Stimulated activated CD4-positive, alpha-beta T cell treated with anti-CD3 and anti-CD28 coated beads, Interleukin-15, amount 100 ng/mL, for 48 hours (primary cell): ENCODE measurements at regions not wholly inside any gene's neighbourhood (a gene's known extent, or its start where the extent isn't known, plus 50 kb on each side); places are given as distances from the start of the nearest gene placed in this dataset.

ENCODE experiments used
- DNase-seq, 2 donors: peaks; one replicate each; pipeline ENCODE4 v3.0.0-alpha.2; 2020; ENCODE audit warnings: low read depth in 2 of 2

GRCh38 chr21:26784974-26785373, 60.2 kb downstream of the ADAMTS1 start:
- no peak for DNase-seq

- no peak for DNase-seq
Observed at GRCh38 chr21:26783466-26784195, 61.6 kb downstream of the ADAMTS1 start.

GRCh38 chr21:26782747-26783146, 62.5 kb downstream of the ADAMTS1 start:
- DNase-seq: no peak

GRCh38 chr21:26782331-26782730, 62.9 kb downstream of the ADAMTS1 start:
- no peak for DNase-seq

- no peak for DNase-seq
Observed at GRCh38 chr21:26781331-26781730, 63.9 kb downstream of the ADAMTS1 start.

GRCh38 chr21:26777166-26777565, 68.0 kb downstream of the ADAMTS1 start:
- DNase-seq: no peak

- no peak for DNase-seq
Observed at GRCh38 chr21:26776310-26777021, 68.7 kb downstream of the ADAMTS1 start.

- DNase-seq: no peak
Observed at GRCh38 chr21:26773058-26773457, 72.2 kb downstream of the ADAMTS1 start.

GRCh38 chr21:26769613-26770188, 75.5 kb downstream of the ADAMTS1 start:
- no peak for DNase-seq

GRCh38 chr21:26766826-26767325, 78.3 kb downstream of the ADAMTS1 start:
- DNase-seq: no peak

- DNase-seq: no peak
Observed at GRCh38 chr21:26761174-26761915, 83.9 kb downstream of the ADAMTS1 start.

- DNase-seq: no peak
Observed at GRCh38 chr21:26759731-26760130, 85.5 kb downstream of the ADAMTS1 start.

- DNase-seq: no peak
Observed at GRCh38 chr21:26758083-26758880, 86.9 kb downstream of the ADAMTS1 start.

- no peak for DNase-seq
Observed at GRCh38 chr21:26756491-26757159, 88.6 kb downstream of the ADAMTS1 start.

- no peak for DNase-seq
Observed at GRCh38 chr21:26754853-26755252, 90.4 kb downstream of the ADAMTS1 start.

- no peak for DNase-seq
Observed at GRCh38 chr21:26753822-26754221, 91.4 kb downstream of the ADAMTS1 start.

- DNase-seq: no peak
Observed at GRCh38 chr21:26752849-26753248, 92.4 kb downstream of the ADAMTS1 start.

- no peak for DNase-seq
Observed at GRCh38 chr21:26751305-26751704, 93.9 kb downstream of the ADAMTS1 start.

GRCh38 chr21:26748066-26748465, 97.1 kb downstream of the ADAMTS1 start:
- no peak for DNase-seq

GRCh38 chr21:26747216-26747615, 98.0 kb downstream of the ADAMTS1 start:
- DNase-seq: no peak

GRCh38 chr21:26743524-26743923, 101.7 kb downstream of the ADAMTS1 start:
- DNase-seq: no peak
